Caco-2 (cell line): ENCODE measurements at regions not wholly inside any gene's neighbourhood (a gene's known extent, or its start where the extent isn't known, plus 50 kb on each side); places are given as distances from the start of the nearest gene placed in this dataset.
"Not testable (repeated sequence)": the region's sequence is repeated elsewhere in the genome, so short reads cannot be mapped to it uniquely, and the experiment has no call there.

ENCODE experiments used
- BruUV-seq: library from RNA; stranded (reverse); fragments of 400-500 nt; replicated peaks from 2 replicates; lab custom pipeline; 2021; lab: Mats Ljungman, UMichigan
- CTCF ChIA-PET: fragments of 300-600 bp; sonication (Branson Sonifier 250); formaldehyde crosslinking; loops from one replicate; lab custom pipeline; 2022; ENCODE audit warnings: antibody characterized with exemption; lab: Charles Lee
- POLR2A ChIA-PET: fragments of 300-600 bp; sonication (Branson Sonifier 250); formaldehyde crosslinking; loops from one replicate; lab custom pipeline; 2022; ENCODE audit warnings: antibody characterized with exemption; lab: Charles Lee
- DNase-seq, 2 experiments: peaks; one replicate each; pipeline versions ENCODE4 v3.0.0 to v3.0.0-alpha.2; 2020 to 2022
- H3K27me3 ChIP-seq: replicated peaks from 2 replicates; pipeline ENCODE4 v1.6.0; 2011; ENCODE audit warnings: low read length; ENCODE audit not compliant: control insufficient read depth, insufficient read depth
- H3K36me3 ChIP-seq: 2 replicates; pipeline ENCODE4 v1.5.1; 2011; ENCODE audit warnings: low read length; ENCODE audit not compliant: control insufficient read depth, insufficient read depth
- H3K4me1 ChIP-seq: fragments of 250-450 bp; sonication (Bioruptor Pico); 2 replicates; pipeline ENCODE4 v1.5.1; 2020; ENCODE audit warnings: mild to moderate bottlenecking
- H3K4me3 ChIP-seq: 2 replicates; pipeline ENCODE4 v1.5.1; 2011; ENCODE audit warnings: low read depth, mild to moderate bottlenecking, control low read depth, low read length
- H3K9me3 ChIP-seq: fragments of 250-450 bp; sonication (Bioruptor Pico); 2 replicates; pipeline ENCODE4 v1.5.1; 2020; ENCODE audit warnings: mild to moderate bottlenecking, moderate library complexity
- H3K27ac Mint-ChIP-seq: one replicate; pipeline ENCODE4 v1.8.0; 2022; ENCODE audit warnings: mixed read lengths; ENCODE audit not compliant: unreplicated experiment
- H3K27me3 Mint-ChIP-seq: one replicate; pipeline ENCODE4 v1.8.0; 2022; ENCODE audit warnings: mixed read lengths; ENCODE audit not compliant: insufficient read depth, unreplicated experiment
- H3K36me3 Mint-ChIP-seq: one replicate; pipeline ENCODE4 v1.8.0; 2022; ENCODE audit warnings: mild to moderate bottlenecking, mixed read lengths; ENCODE audit not compliant: insufficient read depth, unreplicated experiment
- H3K4me1 Mint-ChIP-seq: one replicate; pipeline ENCODE4 v1.8.0; 2022; ENCODE audit warnings: low read depth, mixed read lengths; ENCODE audit not compliant: unreplicated experiment
- H3K4me3 Mint-ChIP-seq: one replicate; pipeline ENCODE4 v1.8.0; 2022; ENCODE audit warnings: mild to moderate bottlenecking, moderate library complexity, mixed read lengths; ENCODE audit not compliant: unreplicated experiment
- H3K9me3 Mint-ChIP-seq: one replicate; pipeline ENCODE4 v1.8.0; 2022; ENCODE audit warnings: mixed read lengths; ENCODE audit not compliant: unreplicated experiment
- CTCF ChIP-seq, 2 experiments: fragments of 200-600 bp in 1 of 2; IDR thresholded peaks; 1 replicate in 1 of 2; 2 replicates in 1 of 2; pipeline versions ENCODE4 v1.5.1 to v1.8.0; 2011 to 2022; ENCODE audit warnings: antibody characterized with exemption in 1 of 2, control low read depth in 1 of 2, inconsistent platforms in 1 of 2, low read depth in 1 of 2, low read length in 1 of 2, mild to moderate bottlenecking in 1 of 2, moderate library complexity in 1 of 2; ENCODE audit not compliant: insufficient read depth in 1 of 2, severe bottlenecking in 1 of 2, unreplicated experiment in 1 of 2
- intact Hi-C: fragments of 100-400 bp; cut with micrococcal nuclease; formaldehyde crosslinking; loops from one replicate; pipeline ENCODE4 v1.10.0; 2022; ENCODE audit not compliant: unreplicated experiment

DNA sequence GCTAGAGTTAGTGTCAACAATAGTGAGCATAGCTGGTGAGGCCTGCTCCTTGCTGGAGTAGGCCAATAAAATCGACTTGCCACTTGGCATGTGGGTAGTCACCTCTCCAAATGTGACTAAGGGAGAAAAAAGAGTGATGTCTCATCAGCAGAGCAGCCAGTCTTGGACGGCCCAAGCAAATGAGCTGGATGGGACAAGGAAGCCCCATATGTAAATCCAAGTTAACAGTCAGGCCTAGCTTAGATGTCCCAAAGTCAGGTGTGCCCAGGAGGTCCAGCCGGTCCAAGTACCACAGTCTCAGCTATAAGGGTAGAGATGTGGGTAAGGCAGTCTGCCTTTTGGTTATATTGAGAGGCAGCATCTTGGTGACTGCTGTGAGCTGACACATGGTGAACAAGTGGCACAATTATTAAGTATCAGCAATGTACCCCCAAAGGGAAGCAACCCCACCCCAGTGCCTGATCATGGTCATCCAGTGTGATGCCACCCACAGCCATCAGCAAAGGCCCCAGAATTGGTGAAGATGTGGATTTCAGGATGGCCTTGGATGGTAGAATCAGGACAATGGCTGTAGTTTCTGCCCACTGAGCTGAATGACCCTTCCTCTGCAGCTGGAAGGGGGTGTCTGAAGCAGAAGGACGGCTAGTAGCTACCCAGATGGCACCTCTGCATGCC, 83.4 kb downstream of the TNFRSF13B start:
- H3K4me3 Mint-ChIP-seq, result no peak overlapping the region
- H3K4me1 Mint-ChIP-seq, result no peaks in the 10 kb centered on the region
- POLR2A ChIA-PET, result no interaction called here
- no peak overlapping the region for H3K4me3 ChIP-seq
- peaks cover 6% of the 10 kb centered on the region for H3K27me3 Mint-ChIP-seq
- DNase-seq, result no peak
- no peaks in the 10 kb centered on the region for H3K9me3 ChIP-seq
- H3K36me3 Mint-ChIP-seq, result no peaks in the 10 kb centered on the region
- H3K27me3 ChIP-seq, result no peaks in the 10 kb centered on the region
- no peaks in the 10 kb centered on the region for H3K9me3 Mint-ChIP-seq
- intact Hi-C loops, result no loop called here
- H3K27ac Mint-ChIP-seq, result no peak overlapping the region
- CTCF ChIA-PET, result no interaction called here
- TF ChIP-seq CTCF (IDR thresholded peaks at IDR 0.05; ENCODE audit: insufficient read depth in 1 of 2, low read depth in 1 of 2, low read length in 1 of 2, severe bottlenecking in 1 of 2, unreplicated experiment in 1 of 2), result no peak
- no peaks in the 10 kb centered on the region for H3K4me1 ChIP-seq
- no TSS peak for BruUV-seq
- no peaks in the 10 kb centered on the region for H3K36me3 ChIP-seq

DNA sequence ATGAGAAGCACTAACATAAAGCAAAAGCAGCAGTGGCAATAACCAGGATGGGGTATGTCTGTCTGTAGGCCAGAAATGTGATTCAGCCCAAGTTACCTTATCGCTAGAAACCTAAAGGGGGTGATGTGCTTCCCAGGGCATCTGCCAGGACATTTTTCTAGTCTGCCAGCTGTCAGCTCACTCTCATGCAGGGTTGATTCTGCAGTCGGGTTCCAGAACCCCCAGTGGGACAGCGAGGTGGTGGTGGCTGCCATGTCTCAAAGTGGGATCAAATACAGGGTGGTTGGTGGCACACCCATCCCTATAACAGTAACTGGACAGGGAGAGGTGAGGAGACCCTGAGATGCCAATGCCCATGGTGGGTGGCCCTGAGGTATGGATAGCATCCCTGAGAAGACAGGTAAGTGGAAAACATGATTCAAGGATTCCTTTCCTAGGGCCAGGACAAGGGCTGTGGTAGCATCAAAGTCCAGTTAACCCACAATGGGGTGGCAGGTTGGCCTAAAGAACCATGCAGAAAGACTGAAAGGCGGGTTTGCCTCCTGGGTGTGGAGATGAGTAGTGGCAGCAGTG, 84.3 kb downstream of the TNFRSF13B start:
- no peaks in the 10 kb centered on the region for H3K9me3 Mint-ChIP-seq
- Histone ChIP-seq H3K4me3 (no peak overlapping the region), H3K27me3 (no peaks in the 10 kb centered on the region), H3K4me1 (no peaks in the 10 kb centered on the region), H3K36me3 (no peaks in the 10 kb centered on the region), H3K9me3 (no peaks in the 10 kb centered on the region)
- TF ChIP-seq CTCF (IDR thresholded peaks at IDR 0.05; ENCODE audit: insufficient read depth in 1 of 2, low read depth in 1 of 2, low read length in 1 of 2, severe bottlenecking in 1 of 2, unreplicated experiment in 1 of 2), result no peak
- DNase-seq, result no peak
- peaks cover 8% of the 10 kb centered on the region for H3K27me3 Mint-ChIP-seq
- H3K4me1 Mint-ChIP-seq, result no peaks in the 10 kb centered on the region
- BruUV-seq, result no TSS peak
- no peaks in the 10 kb centered on the region for H3K36me3 Mint-ChIP-seq
- intact Hi-C loops, result no loop called here
- H3K27ac Mint-ChIP-seq, result no peak overlapping the region
- POLR2A ChIA-PET, result no interaction called here
- CTCF ChIA-PET, result no interaction called here
- H3K4me3 Mint-ChIP-seq, result no peak overlapping the region

DNA sequence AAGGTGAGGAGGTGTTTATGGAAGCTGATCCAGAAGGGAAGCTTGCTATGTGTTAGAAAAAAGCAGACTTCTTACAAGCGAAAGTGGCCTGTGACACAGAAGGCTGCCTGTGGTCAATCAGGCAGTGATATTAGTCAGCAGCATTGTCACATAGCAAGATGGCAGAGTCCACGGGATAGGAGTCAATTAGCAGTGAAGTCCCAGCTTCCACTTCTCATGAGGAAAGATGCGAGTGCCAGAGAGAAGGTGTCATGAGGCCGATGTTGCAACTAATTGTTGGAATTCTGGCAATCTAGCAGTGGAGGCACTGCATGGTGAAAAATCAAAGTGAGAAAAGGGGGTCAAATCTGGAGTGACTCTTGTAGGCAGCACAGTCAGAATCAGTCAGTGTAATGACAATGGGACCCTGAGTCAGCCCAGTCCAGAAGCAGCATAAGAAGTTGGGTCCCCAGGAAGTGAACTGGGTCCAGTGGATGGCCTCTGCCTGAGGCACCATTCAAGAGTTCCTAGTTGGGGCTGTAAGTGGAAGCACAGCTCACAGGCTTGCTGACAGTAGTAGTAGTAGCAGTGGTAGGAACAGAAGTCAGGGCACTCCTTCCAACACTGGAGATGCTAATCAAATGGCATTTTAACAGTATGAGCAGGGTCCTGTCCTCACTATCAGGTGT, 85.1 kb downstream of the TNFRSF13B start:
- TF ChIP-seq CTCF (IDR thresholded peaks at IDR 0.05; ENCODE audit: insufficient read depth in 1 of 2, low read depth in 1 of 2, low read length in 1 of 2, severe bottlenecking in 1 of 2, unreplicated experiment in 1 of 2), result no peak
- H3K36me3 Mint-ChIP-seq, result no peaks in the 10 kb centered on the region
- intact Hi-C loops, result no loop called here
- H3K4me1 ChIP-seq, result no peaks in the 10 kb centered on the region
- no peaks in the 10 kb centered on the region for H3K9me3 Mint-ChIP-seq
- H3K9me3 ChIP-seq, result no peaks in the 10 kb centered on the region
- H3K4me3 ChIP-seq, result no peak overlapping the region
- peaks cover 6% of the 10 kb centered on the region for H3K27me3 Mint-ChIP-seq
- CTCF ChIA-PET, result no interaction called here
- POLR2A ChIA-PET, result no interaction called here
- no peak overlapping the region for H3K27ac Mint-ChIP-seq
- DNase-seq, result no peak
- H3K27me3 ChIP-seq, result no peaks in the 10 kb centered on the region
- no peaks in the 10 kb centered on the region for H3K4me1 Mint-ChIP-seq
- H3K36me3 ChIP-seq, result no peaks in the 10 kb centered on the region
- no TSS peak for BruUV-seq
- no peak overlapping the region for H3K4me3 Mint-ChIP-seq

GRCh38 chr17:16885204-16885603, 86.7 kb downstream of the TNFRSF13B start:
- H3K4me3 ChIP-seq, H3K27me3 Mint-ChIP-seq, H3K9me3 Mint-ChIP-seq, CTCF ChIA-PET, H3K4me1 ChIP-seq, BruUV-seq, H3K36me3 ChIP-seq, H3K27ac Mint-ChIP-seq, H3K27me3 ChIP-seq, POLR2A ChIA-PET, H3K4me1 Mint-ChIP-seq, H3K36me3 Mint-ChIP-seq, H3K9me3 ChIP-seq, DNase-seq, intact Hi-C loops, H3K4me3 Mint-ChIP-seq: not testable (repeated sequence)

- H3K9me3 ChIP-seq, intact Hi-C loops, H3K36me3 ChIP-seq, H3K4me3 Mint-ChIP-seq, POLR2A ChIA-PET, H3K4me3 ChIP-seq, H3K9me3 Mint-ChIP-seq, BruUV-seq, H3K4me1 Mint-ChIP-seq, DNase-seq, CTCF ChIA-PET, H3K27me3 Mint-ChIP-seq, H3K27me3 ChIP-seq, H3K4me1 ChIP-seq, H3K27ac Mint-ChIP-seq, H3K36me3 Mint-ChIP-seq: not testable (repeated sequence)
Observed at GRCh38 chr17:16882926-16883265, 89.0 kb downstream of the TNFRSF13B start.
